Tongue (tissue), 1 donor: ENCODE measurements at regions not wholly inside any gene's neighbourhood (a gene's known extent, or its start where the extent isn't known, plus 50 kb on each side); places are given as distances from the start of the nearest gene placed in this dataset.
A peak's percentile ranks its signal among the peaks of the same experiment; 100 is the strongest.
"Not testable (repeated sequence)": the region's sequence is repeated elsewhere in the genome, so short reads cannot be mapped to it uniquely, and the experiment has no call there.

ENCODE experiments used
- DNase-seq: peaks from one replicate; pipeline ENCODE4 v3.0.0-alpha.2; 2015

DNA sequence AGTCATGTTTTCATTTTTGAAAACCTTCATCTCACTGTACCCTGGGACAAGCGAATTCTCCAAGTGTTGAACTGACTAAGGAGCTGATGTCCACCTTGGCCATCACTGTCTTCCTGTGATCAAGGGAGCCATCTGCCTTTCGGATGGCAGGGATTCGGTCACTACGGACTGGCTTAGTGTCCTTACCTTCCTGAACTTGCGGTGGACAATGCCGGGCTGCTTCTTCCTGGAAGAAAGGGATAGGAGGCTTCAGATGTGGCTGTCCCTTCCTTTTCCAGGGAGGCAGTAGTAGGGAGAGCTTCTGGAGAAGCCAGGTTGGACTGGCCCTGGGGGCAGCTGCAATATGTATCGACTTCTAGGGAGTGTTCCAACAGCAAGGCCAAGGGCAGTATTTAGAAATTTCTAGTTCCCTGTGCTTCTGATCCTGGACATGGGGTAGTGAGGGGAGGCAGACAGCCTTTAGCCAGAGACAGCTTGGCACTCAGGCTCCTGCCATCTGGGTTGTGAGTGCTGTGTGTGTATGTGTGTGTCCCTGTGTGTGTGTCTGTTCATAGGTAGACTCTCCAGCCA is 114.6 kb downstream of the IER5 start:
- DNase-seq = no peak

DNA sequence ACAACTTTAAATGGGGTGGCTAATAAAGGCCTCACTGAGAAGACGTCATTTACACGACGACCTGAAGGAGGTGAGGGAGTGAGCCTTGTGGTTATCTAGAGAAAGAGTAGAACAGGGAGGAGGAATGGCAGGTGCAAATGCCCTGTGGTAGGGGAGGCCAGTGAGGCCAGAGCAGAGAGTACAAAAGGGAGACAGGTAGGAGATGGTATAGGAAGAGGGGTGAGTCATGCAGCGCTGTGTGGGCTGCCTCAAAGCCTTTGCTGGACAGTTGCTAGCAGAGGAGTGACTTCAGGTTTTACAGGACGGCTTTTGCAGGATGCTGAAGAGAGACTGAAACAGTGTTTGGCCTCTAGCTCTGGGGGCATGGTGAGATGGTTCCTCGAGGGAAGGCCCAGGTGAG is 116.0 kb downstream of the IER5 start:
- no peak for DNase-seq

DNA sequence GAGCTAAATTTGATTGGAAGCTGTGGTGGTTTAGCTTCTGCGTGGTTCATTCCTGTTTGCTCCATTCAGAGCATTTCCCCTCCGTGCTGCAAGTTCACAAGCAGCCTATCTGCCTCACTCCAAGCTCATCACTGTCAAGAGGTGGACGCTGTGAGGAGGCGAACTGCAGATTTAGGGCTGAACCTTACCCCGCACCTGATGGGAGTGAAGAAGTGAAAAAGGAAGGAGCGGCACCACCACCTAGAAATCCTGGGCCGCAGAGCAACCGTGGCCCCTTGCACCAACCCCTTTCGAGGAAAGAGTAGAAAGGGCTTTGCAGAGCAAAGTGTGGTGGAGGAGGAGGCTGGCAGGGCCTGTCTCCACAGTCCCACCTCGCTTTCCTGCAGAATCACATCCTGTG is 117.4 kb downstream of the IER5 start:
- no peak for DNase-seq

DNA sequence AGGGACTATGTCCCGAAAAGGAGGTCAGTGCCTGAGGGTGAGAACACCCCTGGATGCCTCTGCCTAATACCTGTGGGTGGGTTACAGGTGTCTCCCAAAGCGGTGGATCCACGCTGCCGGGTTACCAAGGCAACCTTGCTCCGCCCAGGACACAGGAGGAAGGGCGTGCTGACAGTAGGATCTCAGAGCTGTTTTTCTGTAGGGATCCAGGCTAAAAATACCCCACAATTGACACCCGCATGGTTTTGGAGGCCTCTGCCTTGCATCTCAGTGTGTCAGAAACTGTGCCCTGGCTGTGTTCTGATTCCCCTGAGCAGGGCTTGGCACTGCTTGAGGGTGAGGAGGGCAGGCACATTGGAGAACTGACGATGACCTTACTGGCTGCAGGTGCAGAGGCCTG is 118.0 kb downstream of the IER5 start:
- no peak for DNase-seq

- no peak for DNase-seq
Measured at GRCh38 chr1:181206979-181207790, 118.7 kb downstream of the IER5 start.

- DNase-seq = peak; percentile 20
Measured at GRCh38 chr1:181208083-181208482, 119.6 kb downstream of the IER5 start.

DNA sequence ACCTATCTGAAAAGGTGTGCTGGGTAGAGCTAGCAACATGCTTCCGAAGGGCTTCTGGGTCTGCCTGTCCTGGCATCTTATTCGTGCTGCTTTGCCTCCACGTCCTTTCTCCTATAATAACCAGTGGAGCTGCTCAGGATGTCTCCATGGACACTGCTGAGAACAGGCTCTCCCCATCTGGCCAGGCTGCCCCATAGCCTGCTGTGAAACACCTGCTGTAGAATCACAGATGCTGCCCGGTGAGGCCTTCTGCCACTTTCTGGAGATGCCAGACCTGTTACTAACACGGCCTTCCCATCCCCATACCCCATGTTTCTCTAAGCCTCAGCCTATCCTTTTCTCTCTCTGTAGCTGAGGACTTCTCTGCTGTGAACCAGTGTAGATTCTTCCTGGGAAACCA is 120.5 kb downstream of the IER5 start:
- DNase-seq = no peak

DNA sequence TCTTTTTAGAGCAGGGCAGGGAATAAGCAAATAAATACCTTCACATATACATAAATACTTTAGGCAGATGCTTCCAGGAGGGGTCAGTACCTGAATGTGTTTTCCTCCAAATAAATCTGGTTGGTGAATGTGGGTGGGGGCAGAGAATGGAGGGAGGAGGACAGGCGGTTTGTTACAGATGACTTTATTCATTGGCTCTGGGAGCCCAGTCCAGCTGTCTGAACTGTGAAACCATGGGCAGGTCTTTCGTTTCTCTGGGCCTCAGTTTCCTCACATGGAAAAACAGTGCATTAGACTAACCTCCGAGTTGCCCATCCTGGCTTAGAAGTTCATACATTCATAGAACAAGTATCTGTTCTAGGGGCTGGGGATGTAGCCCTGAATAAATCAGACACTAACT is 124.6 kb downstream of the IER5 start:
- DNase-seq = no peak

- no peak for DNase-seq
Measured at GRCh38 chr1:181216591-181216994, 128.1 kb downstream of the IER5 start.

GRCh38 chr1:181219938-181220337 is 131.4 kb downstream of the IER5 start:
- no peak for DNase-seq

- no peak for DNase-seq
Measured at GRCh38 chr1:181221078-181221477, 132.6 kb downstream of the IER5 start.

- peak; percentile 67 for DNase-seq
Measured at GRCh38 chr1:181222972-181223505, 134.5 kb downstream of the IER5 start.

GRCh38 chr1:181226728-181227127 is 138.2 kb downstream of the IER5 start:
- not testable (repeated sequence) for DNase-seq

DNA sequence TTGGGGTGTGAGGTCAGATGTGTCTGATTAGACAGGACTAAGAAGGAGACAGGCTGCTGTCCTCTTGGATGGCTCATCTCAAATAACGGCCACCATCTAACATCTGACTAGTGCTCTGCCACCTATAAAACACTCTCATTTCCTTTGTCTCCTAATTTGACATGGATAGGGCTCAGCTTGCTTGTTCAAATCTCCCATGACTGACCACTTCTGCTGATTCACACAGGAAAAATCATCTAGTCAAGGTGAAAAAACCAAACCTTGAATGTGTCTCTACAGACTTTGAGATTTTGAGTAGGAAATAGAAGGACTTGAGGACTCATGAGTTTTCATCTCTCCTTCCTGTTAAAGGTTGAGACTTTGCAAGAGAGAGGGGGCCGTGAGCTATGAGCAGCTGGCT is 150.6 kb downstream of the IER5 start:
- no peak for DNase-seq

DNA sequence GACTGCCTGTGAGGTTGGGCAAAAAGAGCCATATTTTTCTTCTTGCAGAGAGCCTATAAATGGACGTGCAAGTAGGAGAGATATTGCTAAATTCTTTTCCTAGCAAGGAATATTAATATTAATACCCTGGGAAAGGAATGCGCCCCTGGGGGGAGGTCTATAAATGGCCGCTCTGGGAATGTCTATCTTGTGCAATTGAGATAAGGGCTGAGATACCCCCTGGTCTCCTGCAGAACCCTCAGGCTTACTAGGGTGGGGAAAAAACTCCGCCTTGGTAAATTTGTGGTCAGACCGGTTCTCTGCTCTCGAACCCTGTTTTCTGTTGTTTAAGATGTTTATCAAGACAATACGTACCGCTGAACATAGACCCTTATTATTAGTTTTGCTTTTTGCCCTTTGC is 157.8 kb downstream of the IER5 start:
- not testable (repeated sequence) for DNase-seq

DNA sequence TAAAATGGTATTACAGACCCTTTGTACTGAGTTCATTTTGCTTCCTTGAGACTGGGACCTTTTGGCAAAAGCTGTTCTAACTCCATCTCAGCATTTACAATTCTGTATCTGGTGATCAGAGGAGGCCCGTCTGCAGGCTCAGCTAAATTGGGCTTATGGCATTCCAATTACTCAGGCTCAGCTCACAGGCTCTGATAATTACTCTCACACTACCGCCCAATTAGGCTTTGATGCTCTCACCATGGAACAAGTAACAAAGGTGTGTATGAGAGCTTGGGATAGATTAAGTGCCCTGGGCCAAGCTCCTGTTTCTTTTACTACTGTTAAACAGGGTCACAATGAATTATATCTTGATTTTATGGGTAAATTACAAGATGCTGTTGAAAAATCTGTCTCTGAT is 159.9 kb downstream of the IER5 start:
- DNase-seq = not testable (repeated sequence)

- DNase-seq = no peak
Measured at GRCh38 chr1:181249186-181249585, 160.7 kb downstream of the IER5 start.

DNA sequence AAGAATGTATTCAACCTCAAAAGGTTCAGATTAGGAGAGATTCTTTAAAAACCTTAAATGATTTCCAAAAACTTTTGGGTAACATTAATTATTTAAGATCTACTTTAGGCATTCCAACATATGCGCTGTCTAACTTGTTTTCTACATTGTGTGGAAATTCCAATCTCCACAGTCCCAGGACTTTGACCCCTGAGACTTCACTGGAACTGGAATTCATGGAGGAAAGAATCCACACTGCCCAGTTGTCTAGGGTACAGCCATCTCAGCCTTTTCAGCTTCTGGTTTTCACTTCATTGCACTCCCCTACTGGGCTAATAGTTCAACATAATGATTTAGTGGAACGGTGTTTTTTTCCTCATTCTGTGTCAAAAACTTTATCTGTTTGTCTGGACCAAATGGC is 161.5 kb downstream of the IER5 start:
- no peak for DNase-seq

GRCh38 chr1:181251001-181251712 is 162.7 kb downstream of the IER5 start:
- peak; percentile 23 for DNase-seq

- DNase-seq = no peak
Measured at GRCh38 chr1:181251713-181252075, 163.2 kb downstream of the IER5 start.

- not testable (repeated sequence) for DNase-seq
Measured at GRCh38 chr1:181253601-181254000, 165.1 kb downstream of the IER5 start.

DNA sequence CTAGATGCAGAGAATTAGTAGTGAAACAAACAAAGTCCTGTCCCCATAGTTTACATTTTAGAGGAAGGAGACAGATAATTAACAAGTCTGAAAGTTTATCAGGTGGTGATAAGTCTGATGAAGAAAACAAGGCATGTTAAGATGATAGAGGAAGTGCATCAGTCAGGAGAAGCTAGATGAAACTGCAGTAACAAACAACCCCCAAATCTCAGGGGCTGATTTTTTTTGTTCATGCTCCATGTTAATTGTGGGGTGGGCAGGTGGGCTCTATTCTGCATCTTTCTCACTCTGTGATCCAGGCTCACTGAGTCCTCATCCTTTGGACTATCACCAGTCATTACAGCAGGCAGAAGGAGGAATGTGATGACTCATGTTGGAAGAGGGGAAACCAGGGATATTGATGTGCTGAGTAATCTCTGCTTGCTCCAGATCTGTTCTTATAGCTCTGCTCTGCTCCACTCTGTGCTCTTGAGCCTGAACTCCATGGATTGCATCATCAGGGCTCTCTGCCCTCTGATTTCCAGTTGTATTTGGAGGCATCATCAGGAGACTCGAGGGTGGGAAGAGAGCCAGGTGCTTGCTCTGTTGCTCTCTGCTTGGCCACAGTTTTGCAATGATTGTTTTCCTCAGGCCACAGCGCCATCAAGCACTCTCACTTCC is 166.9 kb downstream of the IER5 start:
- no peak for DNase-seq

DNA sequence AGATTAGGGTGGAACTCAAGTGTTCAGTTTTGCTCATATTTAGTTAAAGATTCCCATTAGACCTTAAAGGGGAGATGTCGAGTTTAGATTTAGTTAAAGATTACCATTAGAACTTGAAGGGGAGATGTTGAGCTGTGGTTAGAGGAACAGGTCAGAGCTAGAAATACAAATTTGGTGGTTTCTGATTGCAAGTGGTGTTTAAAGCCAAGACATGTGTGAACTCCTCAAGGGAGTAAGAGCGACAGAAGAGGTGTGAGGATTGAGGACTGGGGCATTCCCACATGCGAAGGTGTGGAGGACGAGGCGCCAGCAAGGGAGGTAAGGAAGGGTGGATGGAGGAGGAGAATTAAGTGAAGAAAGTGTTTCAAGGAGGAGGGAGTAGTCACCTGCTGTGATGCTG is 168.6 kb downstream of the IER5 start:
- DNase-seq = no peak
